Neural progenitor cell (in vitro differentiated cells): ENCODE measurements at regions not wholly inside any gene's neighbourhood (a gene's known extent, or its start where the extent isn't known, plus 50 kb on each side); places are given as distances from the start of the nearest gene placed in this dataset.
"Not testable (repeated sequence)": the region's sequence is repeated elsewhere in the genome, so short reads cannot be mapped to it uniquely, and the experiment has no call there.

ENCODE experiments used
- DNase-seq: peaks from one replicate; pipeline ENCODE4 v3.0.0-alpha.2; 2016; ENCODE audit warnings: low spot score
- H2AFZ ChIP-seq: fragments of 200-600 bp; sonication (generic); replicated peaks from 2 replicates; pipeline ENCODE4 v1.6.1; 2016; ENCODE audit warnings: antibody characterized with exemption
- H3F3A ChIP-seq: fragments of 200-600 bp; sonication (generic); 2 replicates; pipeline ENCODE4 v1.6.1; 2016; ENCODE audit warnings: antibody characterized with exemption, low read depth
- H3K27ac ChIP-seq: fragments of 200-600 bp; sonication (generic); 2 replicates; pipeline ENCODE4 v1.5.1; 2016; ENCODE audit warnings: mild to moderate bottlenecking
- H3K27me3 ChIP-seq: fragments of 200-600 bp; sonication (generic); 2 replicates; pipeline ENCODE4 v1.6.1; 2016; ENCODE audit warnings: mild to moderate bottlenecking, moderate library complexity
- H3K36me3 ChIP-seq: fragments of 200-600 bp; sonication (generic); 2 replicates; pipeline ENCODE4 v1.5.1; 2016
- H3K4me1 ChIP-seq: fragments of 200-600 bp; sonication (generic); 2 replicates; pipeline ENCODE4 v1.6.1; 2016; ENCODE audit warnings: mixed run types
- H3K4me2 ChIP-seq: fragments of 200-600 bp; sonication (generic); 2 replicates; pipeline ENCODE4 v1.6.1; 2016
- H3K4me3 ChIP-seq: fragments of 200-600 bp; sonication (generic); 2 replicates; pipeline ENCODE4 v1.5.1; 2016
- H3K79me2 ChIP-seq: fragments of 200-600 bp; sonication (generic); 2 replicates; pipeline ENCODE4 v1.6.1; 2016; ENCODE audit warnings: low read depth
- H3K9ac ChIP-seq: fragments of 200-600 bp; sonication (generic); 2 replicates; pipeline ENCODE4 v1.6.1; 2016
- H3K9me3 ChIP-seq: fragments of 200-600 bp; sonication (generic); 2 replicates; pipeline ENCODE4 v1.5.1; 2016; ENCODE audit warnings: low read depth
- H4K20me1 ChIP-seq: fragments of 200-600 bp; sonication (generic); 2 replicates; pipeline ENCODE4 v1.6.1; 2016; ENCODE audit warnings: low read depth
- H3K27ac Mint-ChIP-seq: 3 replicates; pipeline ENCODE4 v1.8.0; 2021; ENCODE audit warnings: mixed read lengths
- H3K27me3 Mint-ChIP-seq: 2 replicates; pipeline ENCODE4 v1.8.0; 2022; ENCODE audit warnings: low read depth, mild to moderate bottlenecking, inconsistent platforms, moderate library complexity, mixed read lengths; ENCODE audit not compliant: insufficient read depth
- H3K36me3 Mint-ChIP-seq: 3 replicates; pipeline ENCODE4 v1.8.0; 2021; ENCODE audit warnings: mixed read lengths
- H3K4me1 Mint-ChIP-seq: 3 replicates; pipeline ENCODE4 v1.8.0; 2021; ENCODE audit warnings: mixed read lengths
- H3K4me3 Mint-ChIP-seq: 3 replicates; pipeline ENCODE4 v1.8.0; 2021; ENCODE audit warnings: mild to moderate bottlenecking, moderate library complexity, mixed read lengths
- H3K9me3 Mint-ChIP-seq: 3 replicates; pipeline ENCODE4 v1.8.0; 2020; ENCODE audit warnings: mixed read lengths
- EZH2 ChIP-seq: fragments of 200-600 bp; sonication (generic); IDR thresholded peaks from 2 replicates; pipeline ENCODE4 v1.6.1; 2017; ENCODE audit warnings: antibody characterized with exemption, mild to moderate bottlenecking, moderate library complexity
- EZH2phosphoT487 ChIP-seq: fragments of 200-600 bp; sonication (generic); IDR thresholded peaks from 2 replicates; pipeline ENCODE4 v1.6.1; 2017; ENCODE audit warnings: antibody characterized with exemption
- TF ChIP-seq, protein P1 (sequence below): fragments of 200-600 bp; sonication (generic); IDR thresholded peaks from 2 replicates; pipeline ENCODE4 v1.5.1; 2017; ENCODE audit warnings: antibody characterized with exemption, mild to moderate bottlenecking

DNA sequence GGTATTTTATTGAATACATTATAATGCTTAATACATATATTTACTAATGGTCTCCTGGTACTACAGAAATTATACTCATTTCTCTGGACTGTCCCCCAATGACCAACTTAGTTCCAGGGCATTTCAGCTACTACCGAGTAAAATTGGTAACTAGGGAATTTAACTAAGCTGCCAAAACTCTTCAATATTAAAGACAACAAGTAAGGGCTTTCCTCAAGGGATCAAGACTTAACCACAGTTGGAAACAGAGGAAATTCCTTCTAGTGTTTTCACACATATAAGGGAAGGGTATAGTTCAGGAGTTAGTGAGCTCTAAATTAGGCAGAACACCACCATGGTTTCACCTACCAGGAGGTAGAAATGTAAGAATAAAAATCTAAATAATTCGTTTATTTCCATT is 357.4 kb downstream of the TBL1XR1 start:
- no peak overlapping the region for H3K4me2 ChIP-seq
- H3K9me3 Mint-ChIP-seq: no peaks in the 10 kb centered on the region
- no peaks in the 10 kb centered on the region for H3K36me3 ChIP-seq
- H3K9me3 ChIP-seq: no peaks in the 10 kb centered on the region
- H3K36me3 Mint-ChIP-seq: no peaks in the 10 kb centered on the region
- H3K27me3 ChIP-seq: no peaks in the 10 kb centered on the region
- TF ChIP-seq EZH2phosphoT487: no peak
- TF ChIP-seq, protein P1, sequence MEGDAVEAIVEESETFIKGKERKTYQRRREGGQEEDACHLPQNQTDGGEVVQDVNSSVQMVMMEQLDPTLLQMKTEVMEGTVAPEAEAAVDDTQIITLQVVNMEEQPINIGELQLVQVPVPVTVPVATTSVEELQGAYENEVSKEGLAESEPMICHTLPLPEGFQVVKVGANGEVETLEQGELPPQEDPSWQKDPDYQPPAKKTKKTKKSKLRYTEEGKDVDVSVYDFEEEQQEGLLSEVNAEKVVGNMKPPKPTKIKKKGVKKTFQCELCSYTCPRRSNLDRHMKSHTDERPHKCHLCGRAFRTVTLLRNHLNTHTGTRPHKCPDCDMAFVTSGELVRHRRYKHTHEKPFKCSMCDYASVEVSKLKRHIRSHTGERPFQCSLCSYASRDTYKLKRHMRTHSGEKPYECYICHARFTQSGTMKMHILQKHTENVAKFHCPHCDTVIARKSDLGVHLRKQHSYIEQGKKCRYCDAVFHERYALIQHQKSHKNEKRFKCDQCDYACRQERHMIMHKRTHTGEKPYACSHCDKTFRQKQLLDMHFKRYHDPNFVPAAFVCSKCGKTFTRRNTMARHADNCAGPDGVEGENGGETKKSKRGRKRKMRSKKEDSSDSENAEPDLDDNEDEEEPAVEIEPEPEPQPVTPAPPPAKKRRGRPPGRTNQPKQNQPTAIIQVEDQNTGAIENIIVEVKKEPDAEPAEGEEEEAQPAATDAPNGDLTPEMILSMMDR: no peak
- TF ChIP-seq EZH2: no peak
- no peaks in the 10 kb centered on the region for H3K4me1 ChIP-seq
- no peaks in the 10 kb centered on the region for H3K27me3 Mint-ChIP-seq
- H3K4me3 Mint-ChIP-seq: no peak overlapping the region
- H3K9ac ChIP-seq: no peak overlapping the region
- no peak overlapping the region for H3K4me3 ChIP-seq
- no peak overlapping the region for H2AFZ ChIP-seq
- no peaks in the 10 kb centered on the region for H4K20me1 ChIP-seq
- H3F3A ChIP-seq: no peaks in the 10 kb centered on the region
- H3K4me1 Mint-ChIP-seq: no peaks in the 10 kb centered on the region
- H3K27ac Mint-ChIP-seq: no peak overlapping the region
- H3K79me2 ChIP-seq: no peaks in the 10 kb centered on the region
- no peak overlapping the region for H3K27ac ChIP-seq
- DNase-seq: no peak

DNA sequence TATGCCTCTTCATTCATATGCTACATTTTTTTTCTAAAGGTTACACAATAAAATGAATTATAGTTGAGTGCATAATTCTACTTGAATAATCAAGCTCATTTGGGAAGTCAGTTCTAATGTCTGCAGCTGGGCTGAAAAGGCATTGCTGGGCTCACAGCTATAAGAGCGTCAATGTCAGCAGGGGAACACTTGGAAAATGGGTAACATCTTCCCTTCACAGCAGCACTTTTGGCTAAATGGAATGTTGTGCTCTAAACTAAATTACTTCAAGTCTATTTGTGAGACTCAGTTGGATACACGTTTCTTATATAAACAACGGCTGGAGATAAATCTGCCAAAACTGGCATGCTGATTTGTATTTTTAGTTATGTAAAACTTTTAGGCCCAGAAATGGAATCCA is 357.8 kb downstream of the TBL1XR1 start:
- no peaks in the 10 kb centered on the region for H3K9me3 Mint-ChIP-seq
- no peak overlapping the region for H3K4me3 Mint-ChIP-seq

DNA sequence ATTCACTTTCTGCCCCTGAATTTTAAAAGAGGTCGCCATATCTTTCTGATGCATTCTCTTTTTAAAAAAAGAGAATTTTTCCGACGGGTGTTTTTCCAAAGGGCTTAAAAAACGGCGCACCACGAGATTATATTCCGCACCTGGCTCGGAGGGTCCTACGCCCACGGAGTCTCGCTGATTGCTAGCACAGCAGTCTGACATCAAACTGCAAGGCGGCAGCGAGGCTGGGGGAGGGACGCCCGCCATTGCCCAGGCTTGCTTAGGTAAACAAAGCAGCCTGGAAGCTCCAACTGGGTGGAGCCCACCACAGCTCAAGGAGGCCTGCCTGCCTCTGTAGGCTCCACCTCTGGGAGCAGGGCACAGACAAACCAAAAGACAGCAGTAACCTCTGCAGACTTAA is 370.0 kb downstream of the TBL1XR1 start:
- H3K4me2 ChIP-seq, H3K9me3 ChIP-seq, H3K27me3 Mint-ChIP-seq, H3K27me3 ChIP-seq, H3K79me2 ChIP-seq, H3K9ac ChIP-seq, H3K9me3 Mint-ChIP-seq, H3K36me3 Mint-ChIP-seq, H4K20me1 ChIP-seq, H3K27ac ChIP-seq, H3K27ac Mint-ChIP-seq, H3K4me3 Mint-ChIP-seq, H3F3A ChIP-seq, H3K4me3 ChIP-seq, DNase-seq, H2AFZ ChIP-seq, H3K36me3 ChIP-seq, H3K4me1 ChIP-seq, H3K4me1 Mint-ChIP-seq: not testable (repeated sequence)

More for the DNA sequence above, 357.8 kb downstream of the TBL1XR1 start:
- no peak overlapping the region for H3K4me2 ChIP-seq
- Mint-ChIP-seq H3K36me3 (no peaks in the 10 kb centered on the region), H3K27ac (no peak overlapping the region), H3K4me1 (no peaks in the 10 kb centered on the region), H3K27me3 (no peaks in the 10 kb centered on the region)
- no peaks in the 10 kb centered on the region for H3K9me3 ChIP-seq
- no peak for TF ChIP-seq EZH2phosphoT487
- TF ChIP-seq, protein P1: no peak
- no peak for TF ChIP-seq EZH2
- no peaks in the 10 kb centered on the region for H3K4me1 ChIP-seq
- no peak overlapping the region for H3K27ac ChIP-seq
- no peak overlapping the region for H3K9ac ChIP-seq
- H2AFZ ChIP-seq: no peak overlapping the region
- no peak overlapping the region for H3K4me3 ChIP-seq
- H3K79me2 ChIP-seq: no peaks in the 10 kb centered on the region
- no peak for DNase-seq
- no peaks in the 10 kb centered on the region for H3K36me3 ChIP-seq
- no peaks in the 10 kb centered on the region for H3F3A ChIP-seq
- no peaks in the 10 kb centered on the region for H3K27me3 ChIP-seq
- no peaks in the 10 kb centered on the region for H4K20me1 ChIP-seq

DNA sequence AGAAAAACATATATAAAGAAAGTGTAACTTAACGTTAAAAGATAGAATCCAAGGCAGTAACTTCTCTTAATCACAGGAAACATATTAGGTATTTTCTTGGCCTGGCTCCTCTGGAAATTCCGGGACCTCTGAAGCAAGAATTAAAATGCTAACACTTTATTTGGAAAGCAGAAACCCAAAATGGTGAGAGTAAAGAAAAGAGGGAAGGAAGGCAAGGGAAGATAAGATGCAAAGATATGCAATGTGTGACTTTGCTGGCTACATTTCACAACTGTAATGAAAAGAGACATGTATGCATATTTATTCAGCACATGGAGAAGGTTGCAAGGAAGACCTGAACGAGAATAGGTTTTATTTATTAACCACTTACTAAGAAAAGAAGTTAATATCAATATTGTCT is 372.5 kb downstream of the TBL1XR1 start:
- H3K36me3 ChIP-seq: no peaks in the 10 kb centered on the region
- H3K9me3 ChIP-seq: no peaks in the 10 kb centered on the region
- no peak overlapping the region for H3K4me2 ChIP-seq
- no peaks in the 10 kb centered on the region for H3K4me1 ChIP-seq
- H3K79me2 ChIP-seq: no peaks in the 10 kb centered on the region
- no peaks in the 10 kb centered on the region for H4K20me1 ChIP-seq
- Mint-ChIP-seq H3K4me3 (no peak overlapping the region), H3K36me3 (peaks cover 2% of the 10 kb centered on the region), H3K27me3 (peaks cover 5% of the 10 kb centered on the region), H3K9me3 (peaks cover 6% of the 10 kb centered on the region), H3K27ac (no peak overlapping the region), H3K4me1 (no peaks in the 10 kb centered on the region)
- no peak overlapping the region for H2AFZ ChIP-seq
- H3K9ac ChIP-seq: no peak overlapping the region
- no peaks in the 10 kb centered on the region for H3K27me3 ChIP-seq
- H3K27ac ChIP-seq: no peak overlapping the region
- H3F3A ChIP-seq: no peaks in the 10 kb centered on the region
- DNase-seq: no peak
- no peak overlapping the region for H3K4me3 ChIP-seq
- TF ChIP-seq EZH2phosphoT487 (no peak), EZH2 (no peak)
